IMR-90 (cell line): ENCODE measurements at regions not wholly inside any gene's neighbourhood (a gene's known extent, or its start where the extent isn't known, plus 50 kb on each side); places are given as distances from the start of the nearest gene placed in this dataset.
"Not testable (repeated sequence)": the region's sequence is repeated elsewhere in the genome, so short reads cannot be mapped to it uniquely, and the experiment has no call there.

Experiments used
- ATAC-seq: fragments of 200-7000 bp; cut with Tn5 transposase; 2 replicates; pipeline ENCODE4 v1.9.1; 2020; ENCODE audit warnings: low read depth, mild to moderate bottlenecking, moderate library complexity
- BruUV-seq: library from RNA; stranded (reverse); fragments of 400-500 nt; replicated peaks from 2 replicates; lab custom pipeline; 2021; lab: Mats Ljungman, UMichigan
- CTCF ChIA-PET: fragments of 300-600 bp; formaldehyde crosslinking; extraction: SDS; loops from one replicate; lab custom pipeline; 2021; ENCODE audit warnings: antibody characterized with exemption; lab: Yijun Ruan, JAX
- POLR2A ChIA-PET: fragments of 300-600 bp; sonication (Branson Sonifier 250); formaldehyde crosslinking; loops from one replicate; lab custom pipeline; 2022; ENCODE audit warnings: antibody characterized with exemption; ENCODE audit not compliant: unreplicated experiment; lab: Charles Lee
- DNase-seq: peaks from one replicate; pipeline ENCODE4 v3.0.0; 2013
- H2AFZ ChIP-seq: replicated peaks from 2 replicates; pipeline ENCODE3; 2013; ENCODE audit warnings: low read length, mild to moderate bottlenecking; ENCODE audit not compliant: poor library complexity
- H2AK5ac ChIP-seq: 2 replicates; pipeline ENCODE4 v1.6.1; 2013; ENCODE audit warnings: low read depth, low read length, inconsistent platforms
- H2AK9ac ChIP-seq: replicated peaks from 2 replicates; pipeline ENCODE3; 2013; ENCODE audit warnings: mild to moderate bottlenecking, low read depth, low read length, moderate library complexity; ENCODE audit not compliant: poor library complexity
- H2BK120ac ChIP-seq: 2 replicates; pipeline ENCODE4 v1.6.1; 2013; ENCODE audit warnings: low read depth, low read length, inconsistent platforms
- H2BK15ac ChIP-seq: 3 replicates; pipeline ENCODE4 v1.6.1; 2013; ENCODE audit warnings: low read depth, low read length, inconsistent platforms
- H2BK20ac ChIP-seq: 2 replicates; pipeline ENCODE4 v1.6.1; 2013; ENCODE audit warnings: low read depth, mild to moderate bottlenecking, inconsistent platforms, low read length, moderate library complexity
- H2BK5ac ChIP-seq: 2 replicates; pipeline ENCODE4 v1.6.1; 2013; ENCODE audit warnings: mild to moderate bottlenecking, low read depth, low read length, inconsistent platforms; ENCODE audit not compliant: poor library complexity, severe bottlenecking
- H3K14ac ChIP-seq: replicated peaks from 2 replicates; pipeline ENCODE4 v1.6.1; 2013; ENCODE audit warnings: low read depth, low read length, inconsistent platforms
- H3K18ac ChIP-seq: 2 replicates; pipeline ENCODE4 v1.6.1; 2013; ENCODE audit warnings: low read depth, low read length, control low read depth
- H3K23ac ChIP-seq: 2 replicates; pipeline ENCODE4 v1.6.1; 2013; ENCODE audit warnings: low read depth, low read length, inconsistent platforms
- H3K27ac ChIP-seq: 2 replicates; pipeline ENCODE4 v1.5.1; 2013; ENCODE audit warnings: mild to moderate bottlenecking, control low read depth, low read length; ENCODE audit not compliant: insufficient read depth
- H3K27me3 ChIP-seq: 2 replicates; pipeline ENCODE4 v1.6.1; 2013; ENCODE audit warnings: low read length; ENCODE audit not compliant: control insufficient read depth, insufficient read depth
- H3K36me3 ChIP-seq: 2 replicates; pipeline ENCODE4 v1.6.1; 2013; ENCODE audit warnings: low read length, mixed read lengths; ENCODE audit not compliant: control insufficient read depth, insufficient read depth
- H3K4ac ChIP-seq: 2 replicates; pipeline ENCODE4 v1.6.1; 2013; ENCODE audit warnings: low read depth, low read length, inconsistent platforms
- H3K4me1 ChIP-seq: 2 replicates; pipeline ENCODE4 v1.6.1; 2013; ENCODE audit warnings: low read length, mixed read lengths; ENCODE audit not compliant: control insufficient read depth, insufficient read depth
- H3K4me2 ChIP-seq: 2 replicates; pipeline ENCODE4 v1.6.1; 2013; ENCODE audit warnings: low read depth, mild to moderate bottlenecking, control low read depth, low read length, moderate library complexity
- H3K4me3 ChIP-seq: 2 replicates; pipeline ENCODE4 v1.5.1; 2013; ENCODE audit warnings: low read depth, mild to moderate bottlenecking, control low read depth, low read length, moderate library complexity; ENCODE audit not compliant: insufficient read depth
- H3K56ac ChIP-seq: 2 replicates; pipeline ENCODE4 v1.6.1; 2013; ENCODE audit warnings: low read length, inconsistent platforms; ENCODE audit not compliant: insufficient read depth; ENCODE audit errors: extremely low read depth
- H3K79me1 ChIP-seq, 2 experiments: 2 replicates each; pipeline ENCODE4 v1.6.1; 2013; ENCODE audit warnings: low read length in 2 of 2, inconsistent platforms in 1 of 2, low read depth in 1 of 2
- H3K9ac ChIP-seq: 2 replicates; pipeline ENCODE4 v1.6.1; 2013; ENCODE audit warnings: low read depth, low read length, control low read depth
- H3K9me1 ChIP-seq: 2 replicates; pipeline ENCODE4 v1.6.1; 2013; ENCODE audit warnings: low read length, inconsistent platforms; ENCODE audit not compliant: insufficient read depth
- H3K9me3 ChIP-seq: 2 replicates; pipeline ENCODE4 v1.6.1; 2013; ENCODE audit warnings: low read length; ENCODE audit not compliant: control insufficient read depth, insufficient read depth
- H4K20me1 ChIP-seq: 2 replicates; pipeline ENCODE4 v1.6.1; 2013; ENCODE audit warnings: low read length, inconsistent platforms; ENCODE audit not compliant: insufficient read depth
- H4K5ac ChIP-seq: 2 replicates; pipeline ENCODE4 v1.6.1; 2013; ENCODE audit warnings: mild to moderate bottlenecking, low read depth, low read length, control low read depth
- H4K8ac ChIP-seq, 2 experiments: 2 replicates each; pipeline ENCODE4 v1.6.1; 2013; ENCODE audit warnings: low read depth in 2 of 2, low read length in 2 of 2, control low read depth in 1 of 2, inconsistent platforms in 1 of 2
- H4K91ac ChIP-seq: 2 replicates; pipeline ENCODE4 v1.6.1; 2013; ENCODE audit warnings: low read depth, low read length, inconsistent platforms; ENCODE audit not compliant: insufficient read depth
- WGBS, 2 experiments: methylation state at CpG; one replicate each; pipeline versions ENCODE4 v1.1.5 to v1.1.7; 2013; ENCODE audit warnings: missing lambda C conversion rate in 2 of 2; ENCODE audit not compliant: insufficient read length in 1 of 2; ENCODE audit errors: extremely low coverage in 2 of 2; 5-methylcytosine and 5-hydroxymethylcytosine counted together
- dilution Hi-C: fragments of 300-500 bp; cut with HindIII; formaldehyde crosslinking; loops from one replicate; pipeline ENCODE4 v1.14.3; 2018; ENCODE audit warnings: low sequenced_read_pairs; ENCODE audit not compliant: unreplicated experiment
- in situ Hi-C: fragments of 300-500 bp; cut with MboI; formaldehyde crosslinking; loops from 3 replicates; pipeline ENCODE4 v1.14.3; 2019; ENCODE audit warnings: low sequenced_read_pairs, inconsistent platforms, mixed read lengths
- intact Hi-C: fragments of 100-400 bp; cut with micrococcal nuclease; formaldehyde crosslinking; loops from 2 replicates; pipeline ENCODE4 v1.10.0; 2022

- H4K91ac ChIP-seq, H3K4me3 ChIP-seq, H3K9me3 ChIP-seq, POLR2A ChIA-PET, H3K23ac ChIP-seq, H2BK120ac ChIP-seq, in situ Hi-C loops, H3K9ac ChIP-seq, H3K4ac ChIP-seq, ATAC-seq, H4K8ac ChIP-seq, H4K5ac ChIP-seq, H2AK5ac ChIP-seq, dilution Hi-C loops, H3K4me2 ChIP-seq, DNase-seq, H4K20me1 ChIP-seq, CTCF ChIA-PET, H3K36me3 ChIP-seq, H2BK5ac ChIP-seq, H3K27ac ChIP-seq, H3K18ac ChIP-seq, H2AFZ ChIP-seq, H2BK20ac ChIP-seq, H3K56ac ChIP-seq, H3K4me1 ChIP-seq, H2AK9ac ChIP-seq, H3K9me1 ChIP-seq, intact Hi-C loops, BruUV-seq, H3K27me3 ChIP-seq, H3K14ac ChIP-seq, H2BK15ac ChIP-seq, H3K79me1 ChIP-seq: not testable (repeated sequence)
- no CpG with 5 or more reads among the region's 14 CpGs for WGBS, 2 experiments
Measured at GRCh38 chr2:59326581-59327365, 1085.6 kb upstream of the FANCL start.
